GM12865 (cell line): ENCODE measurements at regions not wholly inside any gene's neighbourhood (a gene's known extent, or its start where the extent isn't known, plus 50 kb on each side); places are given as distances from the start of the nearest gene placed in this dataset.

Experiments
- DNase-seq: peaks from one replicate; pipeline ENCODE4 v3.0.0; 2010; ENCODE audit warnings: low read depth
- H3K4me3 ChIP-seq: 2 replicates; pipeline ENCODE4 v1.5.1; 2011; ENCODE audit warnings: mild to moderate bottlenecking, low read depth, low read length, control low read depth
- TF ChIP-seq, protein P1 (sequence below): IDR thresholded peaks from 2 replicates; pipeline ENCODE4 v1.5.1; 2011; ENCODE audit warnings: low read length, control low read depth, low read depth, inconsistent platforms; ENCODE audit not compliant: insufficient read depth; ENCODE audit errors: missing control alignments

DNA sequence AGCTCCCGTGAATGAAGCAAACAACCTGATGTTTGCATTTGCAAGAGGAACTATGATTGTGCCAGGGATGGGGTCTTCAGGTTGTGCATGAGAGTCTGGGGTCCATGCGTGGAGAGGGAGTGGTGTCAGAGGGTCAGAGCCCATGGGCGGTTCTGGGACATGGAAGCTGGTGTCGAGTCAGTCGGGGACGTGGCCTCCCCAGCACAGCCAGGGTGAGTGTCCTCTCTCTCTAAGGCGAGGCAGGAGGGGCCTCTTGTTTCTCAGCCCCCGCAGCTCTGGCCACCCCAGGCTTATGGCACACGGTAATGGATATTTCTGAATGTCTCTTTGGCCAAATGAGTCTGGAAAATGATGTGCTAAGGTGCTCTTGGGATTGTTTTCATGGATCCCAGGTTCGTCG is 118.6 kb downstream of the RTP5 start:
- TF ChIP-seq, protein P1, sequence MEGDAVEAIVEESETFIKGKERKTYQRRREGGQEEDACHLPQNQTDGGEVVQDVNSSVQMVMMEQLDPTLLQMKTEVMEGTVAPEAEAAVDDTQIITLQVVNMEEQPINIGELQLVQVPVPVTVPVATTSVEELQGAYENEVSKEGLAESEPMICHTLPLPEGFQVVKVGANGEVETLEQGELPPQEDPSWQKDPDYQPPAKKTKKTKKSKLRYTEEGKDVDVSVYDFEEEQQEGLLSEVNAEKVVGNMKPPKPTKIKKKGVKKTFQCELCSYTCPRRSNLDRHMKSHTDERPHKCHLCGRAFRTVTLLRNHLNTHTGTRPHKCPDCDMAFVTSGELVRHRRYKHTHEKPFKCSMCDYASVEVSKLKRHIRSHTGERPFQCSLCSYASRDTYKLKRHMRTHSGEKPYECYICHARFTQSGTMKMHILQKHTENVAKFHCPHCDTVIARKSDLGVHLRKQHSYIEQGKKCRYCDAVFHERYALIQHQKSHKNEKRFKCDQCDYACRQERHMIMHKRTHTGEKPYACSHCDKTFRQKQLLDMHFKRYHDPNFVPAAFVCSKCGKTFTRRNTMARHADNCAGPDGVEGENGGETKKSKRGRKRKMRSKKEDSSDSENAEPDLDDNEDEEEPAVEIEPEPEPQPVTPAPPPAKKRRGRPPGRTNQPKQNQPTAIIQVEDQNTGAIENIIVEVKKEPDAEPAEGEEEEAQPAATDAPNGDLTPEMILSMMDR: no peak
- no peak overlapping the region for H3K4me3 ChIP-seq
- DNase-seq: no peak

DNA sequence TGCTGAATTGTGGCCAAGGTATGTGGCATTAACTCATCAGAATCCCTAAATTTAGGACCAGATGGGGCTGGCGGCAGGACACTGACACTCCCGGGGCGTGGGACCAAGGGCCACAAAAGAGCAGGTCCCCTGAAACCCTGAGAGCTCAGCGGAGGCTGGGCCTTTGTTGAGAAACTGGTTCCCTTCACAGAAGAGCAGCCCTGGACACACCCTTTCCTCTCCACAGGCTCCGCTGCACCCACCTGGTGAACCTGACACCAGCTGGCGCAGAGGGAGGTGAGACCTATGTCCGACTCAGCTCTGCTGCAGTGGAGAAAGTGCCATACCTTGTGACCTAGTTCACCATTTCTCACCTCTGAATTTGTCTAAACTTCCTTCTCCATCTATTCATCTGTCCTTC is 119.5 kb downstream of the RTP5 start:
- TF ChIP-seq, protein P1: no peak
- no peak overlapping the region for H3K4me3 ChIP-seq
- no peak for DNase-seq

DNA sequence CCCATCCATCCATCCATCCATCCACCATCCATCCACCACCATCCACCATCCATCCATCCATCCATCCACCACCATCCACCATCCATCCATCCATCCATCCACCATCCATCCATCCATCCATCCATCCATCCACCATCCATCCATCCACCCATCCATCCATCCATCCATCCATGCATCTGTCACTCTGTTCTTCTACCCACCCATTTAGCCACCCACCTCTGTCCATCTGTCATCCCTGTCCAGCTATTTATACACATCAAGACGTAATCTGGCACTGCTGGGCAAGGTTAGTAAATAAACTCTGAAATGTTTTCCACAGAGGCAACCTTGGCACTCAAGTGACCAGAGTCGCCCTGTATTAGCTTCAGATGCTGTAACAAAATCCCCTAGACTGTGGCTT is 120.9 kb downstream of the RTP5 start:
- TF ChIP-seq, protein P1: no peak
- no peak overlapping the region for H3K4me3 ChIP-seq
- no peak for DNase-seq

DNA sequence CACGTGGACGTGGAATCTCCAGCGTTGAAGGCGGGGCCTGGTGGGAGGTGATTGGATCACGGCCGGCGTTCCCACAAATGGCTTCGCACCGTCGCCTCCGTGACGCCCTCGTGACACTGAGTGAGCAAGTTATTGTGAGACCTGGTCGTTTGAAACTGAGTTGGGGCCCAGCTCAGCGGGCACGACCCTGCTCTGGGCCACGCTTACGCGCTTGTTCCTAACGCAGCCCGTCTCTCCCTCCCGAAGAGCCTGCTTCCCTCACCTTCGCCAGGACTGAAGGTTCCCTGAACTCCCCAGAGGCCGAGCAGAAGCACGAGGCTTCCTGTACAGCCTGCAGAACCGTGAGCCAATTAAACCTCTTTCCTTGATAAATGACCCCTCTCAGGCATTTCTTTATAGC is 121.8 kb downstream of the RTP5 start:
- no peak overlapping the region for H3K4me3 ChIP-seq
- TF ChIP-seq, protein P1: no peak
- DNase-seq: no peak

DNA sequence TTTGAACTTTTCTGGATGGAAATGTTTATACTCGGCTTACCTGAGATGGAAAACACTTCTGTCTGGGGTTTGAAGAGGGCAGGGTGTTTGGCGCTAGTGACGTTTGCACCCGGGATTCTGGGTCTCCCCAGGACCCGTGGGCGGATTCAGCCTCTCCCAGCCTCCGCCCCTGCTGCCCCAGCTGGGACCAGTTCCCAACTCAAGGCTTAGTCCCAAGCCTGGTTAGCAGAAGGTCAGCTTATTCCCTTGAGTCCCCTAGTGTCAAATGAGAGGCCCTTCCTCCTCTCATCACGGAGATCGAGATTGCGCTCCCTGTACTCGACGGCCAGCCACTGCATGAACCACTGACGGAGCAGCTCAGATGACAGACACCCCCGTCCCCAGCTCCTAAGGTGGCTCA is 123.2 kb downstream of the RTP5 start:
- no peak overlapping the region for H3K4me3 ChIP-seq
- TF ChIP-seq, protein P1: no peak
- DNase-seq: no peak

DNA sequence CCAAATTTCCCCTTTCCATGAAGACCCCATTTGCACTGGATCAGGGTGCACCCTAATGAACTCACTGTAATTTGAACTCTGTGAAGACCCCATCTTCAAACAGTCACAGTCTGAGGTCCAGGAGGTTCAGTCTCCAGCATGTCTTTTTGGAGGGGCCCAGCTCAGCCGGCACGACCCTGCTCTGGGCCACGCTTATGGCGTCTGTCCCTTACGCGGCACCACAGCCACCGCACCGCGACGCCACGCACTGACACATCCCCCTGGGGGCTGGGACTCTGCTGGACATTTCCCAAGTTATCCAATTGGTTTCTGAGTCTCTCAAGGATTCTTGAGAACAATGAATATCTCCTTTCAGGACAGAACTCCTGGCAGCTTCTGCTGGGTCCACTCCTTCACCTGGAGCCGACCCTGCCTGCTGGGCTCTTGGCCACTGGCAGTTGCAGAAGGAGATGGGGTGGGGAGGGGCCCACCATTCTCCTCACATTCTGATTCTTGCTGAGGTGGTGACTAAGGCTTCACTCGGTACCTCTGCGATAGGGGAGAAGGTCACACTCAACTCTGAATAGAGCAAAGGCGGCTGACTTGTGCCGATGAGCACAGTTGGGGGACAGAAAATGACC is 124.0 kb downstream of the RTP5 start:
- DNase-seq: no peak
- TF ChIP-seq, protein P1: no peak
- no peak overlapping the region for H3K4me3 ChIP-seq

DNA sequence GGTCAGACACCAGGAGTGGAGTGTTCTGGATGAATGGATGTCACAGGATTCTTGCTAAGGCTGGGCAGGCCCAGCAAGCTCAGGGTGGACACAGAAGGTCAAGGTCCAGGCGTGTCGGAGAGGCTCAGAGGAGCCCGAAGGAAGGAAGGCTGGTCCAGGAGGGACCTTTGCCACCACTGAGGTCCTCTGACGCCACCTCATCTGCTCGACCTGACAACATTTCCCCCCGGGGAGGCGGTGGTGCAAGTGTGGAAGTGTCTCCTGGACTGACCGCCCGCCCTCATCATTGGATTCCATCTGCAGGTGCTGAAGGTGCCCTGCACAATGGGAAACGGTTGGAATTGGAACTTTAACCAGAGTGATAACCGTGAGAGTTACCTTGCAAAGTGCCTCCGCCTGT is 124.6 kb downstream of the RTP5 start:
- TF ChIP-seq, protein P1: no peak
- DNase-seq: no peak
- H3K4me3 ChIP-seq: no peak overlapping the region
